ENCODE measurements at regions not wholly inside any gene's neighbourhood (a gene's known extent, or its start where the extent isn't known, plus 50 kb on each side); places are given as distances from the start of the nearest gene placed in this dataset.

DNA sequence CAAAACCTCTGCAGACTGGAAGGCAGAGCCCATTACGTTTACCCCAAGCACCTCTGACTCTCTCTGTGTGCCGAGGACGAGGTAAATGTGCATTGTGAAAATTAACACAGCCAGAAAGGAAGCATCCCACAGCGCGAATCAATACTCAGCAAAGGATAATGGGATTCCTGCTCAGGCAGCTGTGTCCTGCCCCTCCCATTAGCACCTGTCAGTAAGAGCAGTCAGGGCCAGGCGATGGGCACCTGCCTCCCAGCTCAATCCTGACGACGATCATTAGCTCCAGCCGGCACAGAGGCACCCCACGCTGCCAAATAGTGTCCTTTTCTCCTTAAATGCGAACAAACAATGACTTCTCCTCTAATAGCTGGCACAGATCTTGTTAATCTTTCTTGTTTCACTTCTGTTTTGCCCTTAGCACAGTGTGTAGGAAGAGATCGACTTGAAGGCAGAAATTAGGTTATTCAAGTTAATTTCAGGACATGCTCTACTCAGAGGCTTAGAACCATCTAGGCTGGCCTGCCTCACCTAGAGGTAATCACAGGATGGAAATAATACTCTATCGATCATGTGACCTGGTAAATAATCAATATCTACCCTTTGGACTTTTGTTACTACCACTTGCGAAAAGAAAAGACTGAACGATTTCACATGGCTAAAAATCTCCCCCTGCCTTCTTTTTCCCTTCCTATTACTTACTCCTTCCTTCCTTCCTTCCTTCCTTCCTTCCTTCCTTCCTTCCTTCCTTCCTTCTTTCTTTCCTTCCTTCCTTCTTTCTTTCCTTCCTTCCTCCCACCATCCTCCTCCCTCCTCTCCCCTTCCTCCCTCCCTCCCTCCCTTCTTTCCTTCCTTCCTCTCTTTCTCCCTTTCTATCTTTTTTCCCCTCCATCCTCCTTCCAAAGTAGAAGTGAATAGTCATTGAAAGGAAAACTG lies 487.9 kb upstream of the ID2 start:
- TF ChIP-seq, protein P1, sequence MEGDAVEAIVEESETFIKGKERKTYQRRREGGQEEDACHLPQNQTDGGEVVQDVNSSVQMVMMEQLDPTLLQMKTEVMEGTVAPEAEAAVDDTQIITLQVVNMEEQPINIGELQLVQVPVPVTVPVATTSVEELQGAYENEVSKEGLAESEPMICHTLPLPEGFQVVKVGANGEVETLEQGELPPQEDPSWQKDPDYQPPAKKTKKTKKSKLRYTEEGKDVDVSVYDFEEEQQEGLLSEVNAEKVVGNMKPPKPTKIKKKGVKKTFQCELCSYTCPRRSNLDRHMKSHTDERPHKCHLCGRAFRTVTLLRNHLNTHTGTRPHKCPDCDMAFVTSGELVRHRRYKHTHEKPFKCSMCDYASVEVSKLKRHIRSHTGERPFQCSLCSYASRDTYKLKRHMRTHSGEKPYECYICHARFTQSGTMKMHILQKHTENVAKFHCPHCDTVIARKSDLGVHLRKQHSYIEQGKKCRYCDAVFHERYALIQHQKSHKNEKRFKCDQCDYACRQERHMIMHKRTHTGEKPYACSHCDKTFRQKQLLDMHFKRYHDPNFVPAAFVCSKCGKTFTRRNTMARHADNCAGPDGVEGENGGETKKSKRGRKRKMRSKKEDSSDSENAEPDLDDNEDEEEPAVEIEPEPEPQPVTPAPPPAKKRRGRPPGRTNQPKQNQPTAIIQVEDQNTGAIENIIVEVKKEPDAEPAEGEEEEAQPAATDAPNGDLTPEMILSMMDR (IDR thresholded peaks at IDR 0.05), result no peak
- TF ChIP-seq POLR2A (IDR thresholded peaks at IDR 0.05), result no peak
